ENCODE measurements at regions not wholly inside any gene's neighbourhood (a gene's known extent, or its start where the extent isn't known, plus 50 kb on each side); places are given as distances from the start of the nearest gene placed in this dataset.

DNA sequence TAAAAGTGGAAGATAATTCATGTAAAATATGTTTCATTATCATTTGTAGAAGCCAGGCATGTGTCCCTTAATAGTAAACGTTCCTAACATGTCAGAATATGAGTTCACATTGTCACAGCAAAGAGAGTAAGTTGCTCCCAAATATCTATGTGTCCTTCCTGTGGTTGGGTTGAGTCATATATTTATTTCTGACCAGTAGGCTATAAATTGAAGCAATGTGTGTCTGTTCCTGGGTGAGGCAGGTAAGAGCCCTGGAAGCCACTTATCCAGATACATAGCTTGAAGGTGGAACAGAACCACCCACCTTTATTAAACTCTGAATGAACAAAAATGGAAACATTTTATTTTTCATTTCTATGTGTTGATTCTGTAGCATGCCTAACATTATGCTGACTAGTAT lies 2251.6 kb downstream of the NCAM2 start:
- DNase-seq (ENCODE audit: low read depth) = no peak
- TF ChIP-seq, protein P1, sequence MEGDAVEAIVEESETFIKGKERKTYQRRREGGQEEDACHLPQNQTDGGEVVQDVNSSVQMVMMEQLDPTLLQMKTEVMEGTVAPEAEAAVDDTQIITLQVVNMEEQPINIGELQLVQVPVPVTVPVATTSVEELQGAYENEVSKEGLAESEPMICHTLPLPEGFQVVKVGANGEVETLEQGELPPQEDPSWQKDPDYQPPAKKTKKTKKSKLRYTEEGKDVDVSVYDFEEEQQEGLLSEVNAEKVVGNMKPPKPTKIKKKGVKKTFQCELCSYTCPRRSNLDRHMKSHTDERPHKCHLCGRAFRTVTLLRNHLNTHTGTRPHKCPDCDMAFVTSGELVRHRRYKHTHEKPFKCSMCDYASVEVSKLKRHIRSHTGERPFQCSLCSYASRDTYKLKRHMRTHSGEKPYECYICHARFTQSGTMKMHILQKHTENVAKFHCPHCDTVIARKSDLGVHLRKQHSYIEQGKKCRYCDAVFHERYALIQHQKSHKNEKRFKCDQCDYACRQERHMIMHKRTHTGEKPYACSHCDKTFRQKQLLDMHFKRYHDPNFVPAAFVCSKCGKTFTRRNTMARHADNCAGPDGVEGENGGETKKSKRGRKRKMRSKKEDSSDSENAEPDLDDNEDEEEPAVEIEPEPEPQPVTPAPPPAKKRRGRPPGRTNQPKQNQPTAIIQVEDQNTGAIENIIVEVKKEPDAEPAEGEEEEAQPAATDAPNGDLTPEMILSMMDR (conservative IDR thresholded peaks at IDR 0.05; ENCODE audit: low read depth, low read length) = no peak
- H3K4me3 ChIP-seq (ENCODE audit: low read length) = no peak overlapping the region

DNA sequence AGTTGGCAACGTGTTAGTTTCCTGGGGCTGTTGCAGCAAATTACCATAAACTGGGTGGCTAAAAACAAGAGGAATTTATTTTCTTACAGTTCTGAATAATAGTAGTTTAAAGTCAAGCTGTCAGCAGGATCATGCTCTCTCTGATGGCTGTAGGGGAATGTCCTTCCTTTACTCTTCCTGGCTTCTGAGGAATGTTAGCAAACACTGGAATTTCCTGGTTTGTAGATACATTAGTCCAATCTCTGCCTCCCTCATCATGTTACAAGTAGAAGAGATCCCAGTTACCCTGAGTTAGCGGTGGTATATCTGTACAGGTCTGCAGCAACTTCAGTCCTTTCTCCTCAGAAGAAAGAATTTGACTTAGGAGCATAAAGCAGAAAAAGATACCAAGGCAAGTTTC lies 2249.1 kb downstream of the NCAM2 start:
- no peak overlapping the region for H3K4me3 ChIP-seq (ENCODE audit: low read length)
- no peak for DNase-seq (ENCODE audit: low read depth)
- TF ChIP-seq, protein P1 (conservative IDR thresholded peaks at IDR 0.05; ENCODE audit: low read depth, low read length) = no peak

DNA sequence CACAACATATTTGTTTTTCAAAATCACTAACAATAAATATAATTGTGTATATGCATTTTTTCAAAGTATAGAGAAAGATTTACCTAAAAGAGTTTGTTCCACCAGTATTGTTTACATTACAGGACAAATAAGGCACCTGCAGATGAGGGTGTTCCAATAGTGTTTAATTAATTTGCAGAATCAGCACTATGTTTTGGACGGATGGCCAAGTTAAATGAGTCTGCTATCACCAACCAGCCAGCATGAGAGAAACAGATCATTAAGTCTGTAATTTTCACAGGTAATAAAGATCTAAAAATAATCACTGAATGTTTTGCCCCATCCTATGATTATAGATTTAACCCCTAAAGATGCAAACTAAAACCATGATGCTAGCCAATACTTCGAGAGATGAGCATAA lies 2247.0 kb downstream of the NCAM2 start:
- TF ChIP-seq, protein P1 (conservative IDR thresholded peaks at IDR 0.05; ENCODE audit: low read depth, low read length) = no peak
- DNase-seq (ENCODE audit: low read depth) = no peak

DNA sequence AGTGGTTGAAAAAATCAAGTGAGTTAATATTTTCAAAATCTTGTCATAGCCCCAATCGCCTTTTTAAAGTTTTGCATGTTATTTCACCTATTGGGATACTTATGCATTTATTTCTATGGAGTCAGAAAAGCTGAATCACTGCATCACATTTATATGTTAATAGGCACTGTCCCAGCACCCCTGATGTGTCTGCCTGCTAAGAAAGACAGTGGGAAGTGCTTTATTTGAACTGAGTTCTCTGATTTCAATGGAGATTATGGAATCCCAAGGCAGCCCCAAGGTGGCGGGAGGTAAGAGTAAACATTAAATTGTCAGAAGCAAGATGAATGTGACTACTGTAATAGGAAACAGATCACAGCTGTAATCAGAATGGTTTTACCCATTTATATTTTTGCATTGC lies 2225.7 kb downstream of the NCAM2 start:
- no peak for DNase-seq (ENCODE audit: low read depth)
- H3K4me3 ChIP-seq (ENCODE audit: low read length) = no peak overlapping the region
- TF ChIP-seq, protein P1 (conservative IDR thresholded peaks at IDR 0.05; ENCODE audit: low read depth, low read length) = no peak

More for the DNA sequence above, 2247.0 kb downstream of the NCAM2 start:
- H3K4me3 ChIP-seq (ENCODE audit: low read length) = no peak overlapping the region

DNA sequence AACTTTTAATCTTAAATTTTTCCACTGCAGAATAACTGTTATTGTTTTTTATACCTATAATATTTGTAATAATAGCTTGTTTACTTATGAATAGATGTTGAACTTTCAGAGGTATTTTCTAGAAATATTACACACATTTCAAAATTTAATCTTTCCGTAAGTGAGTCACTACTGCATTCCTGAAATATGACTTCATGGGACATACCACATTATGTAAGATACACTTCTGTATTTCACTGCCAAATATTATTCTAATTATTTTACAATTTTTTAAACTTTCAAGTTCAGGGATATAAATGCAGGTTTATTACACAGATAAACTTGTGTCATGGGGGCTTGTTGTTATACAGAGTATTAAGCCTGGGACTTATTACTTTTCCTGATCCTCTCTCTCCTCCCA lies 2220.5 kb downstream of the NCAM2 start:
- TF ChIP-seq, protein P1 (conservative IDR thresholded peaks at IDR 0.05; ENCODE audit: low read depth, low read length) = no peak
- no peak overlapping the region for H3K4me3 ChIP-seq (ENCODE audit: low read length)
- no peak for DNase-seq (ENCODE audit: low read depth)

DNA sequence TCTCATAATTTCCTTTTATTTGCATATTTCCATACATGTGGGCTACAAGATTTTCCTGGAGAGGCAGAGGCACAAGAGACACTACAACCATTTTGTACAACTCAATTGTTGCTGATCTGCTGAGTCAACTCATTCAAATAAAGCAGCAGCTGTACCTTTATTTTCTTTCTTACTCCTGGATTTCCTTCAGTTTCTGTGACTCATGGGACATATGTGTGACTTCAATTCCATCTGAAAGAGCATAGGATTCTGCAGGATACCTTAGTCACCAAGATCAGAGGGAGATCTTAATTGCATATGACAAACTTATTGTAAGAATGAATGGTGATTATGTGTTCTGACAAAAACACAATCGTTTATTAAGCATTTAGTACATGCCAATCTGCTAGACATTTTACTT lies 2219.4 kb downstream of the NCAM2 start:
- DNase-seq (ENCODE audit: low read depth) = peak; percentile 19
- no peak overlapping the region for H3K4me3 ChIP-seq (ENCODE audit: low read length)
- TF ChIP-seq, protein P1 (conservative IDR thresholded peaks at IDR 0.05; ENCODE audit: low read depth, low read length) = no peak

DNA sequence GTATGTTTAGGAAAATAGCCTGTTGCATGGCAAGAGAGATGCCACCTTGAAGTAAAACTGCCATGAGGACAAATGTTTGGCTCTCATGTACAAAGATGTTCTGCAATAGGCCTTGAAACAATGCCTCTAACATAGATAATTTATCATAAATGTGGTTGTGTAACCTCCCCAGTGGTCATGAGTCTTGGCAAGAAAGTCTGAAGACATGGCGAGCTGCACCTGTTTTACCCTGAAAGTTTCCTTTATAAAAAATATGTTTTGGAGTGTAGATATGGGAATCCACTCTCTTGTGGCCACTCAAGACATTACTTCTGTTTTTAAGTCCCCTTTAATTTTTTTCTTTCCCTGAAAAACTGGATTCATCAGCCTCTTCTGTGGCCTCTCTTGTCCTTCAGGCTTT lies 2217.1 kb downstream of the NCAM2 start:
- DNase-seq (ENCODE audit: low read depth) = no peak
- H3K4me3 ChIP-seq (ENCODE audit: low read length) = no peak overlapping the region
- TF ChIP-seq, protein P1 (conservative IDR thresholded peaks at IDR 0.05; ENCODE audit: low read depth, low read length) = no peak

Data from retinal pigment epithelial cell (primary cell).